ENCODE measurements at regions not wholly inside any gene's neighbourhood (a gene's known extent, or its start where the extent isn't known, plus 50 kb on each side); places are given as distances from the start of the nearest gene placed in this dataset.

DNA sequence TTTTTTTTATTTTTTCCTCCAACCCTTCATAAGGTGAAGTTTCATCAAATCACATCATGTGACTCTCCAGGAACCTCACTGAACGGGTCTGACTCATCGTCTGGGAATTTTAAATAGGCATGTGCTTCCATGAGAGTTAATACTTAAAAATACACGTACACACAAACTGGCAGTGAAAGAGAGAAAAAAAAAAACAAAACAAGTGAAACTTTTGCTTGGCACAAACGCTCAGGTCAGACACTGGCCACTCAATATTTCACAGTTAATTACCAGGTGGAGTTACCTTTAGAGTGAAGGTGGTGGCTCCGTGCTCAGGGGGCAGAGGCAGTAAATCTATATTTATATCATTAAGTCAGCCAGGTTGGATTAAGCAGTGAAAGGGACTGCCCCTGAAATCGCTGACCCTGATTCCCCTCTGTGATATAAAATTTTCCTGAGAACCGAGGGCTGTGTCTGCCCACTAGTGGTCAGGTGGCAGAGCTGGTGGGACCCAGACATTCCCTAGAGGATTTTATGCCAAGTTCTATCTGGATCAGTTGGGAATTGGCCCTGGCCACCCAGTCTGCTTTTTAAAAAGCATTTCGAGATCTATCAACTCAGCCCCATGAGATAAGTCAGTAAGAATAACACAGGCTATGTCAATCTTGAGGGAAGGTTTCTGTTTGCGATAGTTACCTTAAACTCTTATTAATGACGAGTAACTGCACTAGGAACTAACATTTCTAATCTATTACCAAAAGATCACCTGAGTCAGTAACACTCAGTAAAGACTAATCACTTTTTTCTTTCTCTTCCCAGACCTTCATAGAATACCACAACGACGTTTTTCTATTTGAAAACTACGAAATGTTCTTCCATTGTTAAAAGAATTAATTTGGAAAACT, 259.1 kb downstream of the HDGFL1 start (continued):
- TF ChIP-seq RFX5 (IDR thresholded peaks at IDR 0.05; ENCODE audit: low read depth, low read length) = no peak

DNA sequence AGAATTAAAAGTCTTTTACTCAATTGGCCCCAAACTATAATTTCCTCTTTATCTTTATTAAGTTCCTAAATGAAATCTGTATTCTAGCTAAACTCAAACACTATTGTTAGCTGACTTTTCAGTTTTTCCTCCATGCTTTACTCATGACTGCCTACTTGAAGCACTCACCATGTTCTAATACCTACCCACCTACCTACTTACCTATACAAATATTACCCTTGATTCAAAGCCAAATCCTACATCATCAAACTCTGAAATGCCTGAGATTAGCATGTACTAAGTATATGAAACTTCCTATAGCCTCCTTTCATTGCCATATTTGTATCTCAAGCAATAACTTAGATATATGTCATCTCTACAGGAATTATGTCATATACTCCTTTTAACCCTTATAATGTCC, 259.7 kb downstream of the HDGFL1 start:
- Histone ChIP-seq H3K4me3 (ENCODE audit: insufficient read depth, low read depth, low read length) (no peak overlapping the region), H2BK20ac (ENCODE audit: low read depth, low read length) (no peak overlapping the region), H3K9me1 (ENCODE audit: insufficient read depth, low read length) (no peaks in the 10 kb centered on the region), H2BK5ac (ENCODE audit: low read depth, low read length, poor library complexity, severe bottlenecking) (peak overlapping the region; percentile 26), H3K27me3 (ENCODE audit: control insufficient read depth, insufficient read depth, low read length) (no peaks in the 10 kb centered on the region), H3K4ac (ENCODE audit: low read depth, low read length) (peak overlapping the region; percentile 12; the same call in 1 of the 2 replicates), H4K20me1 (ENCODE audit: insufficient read depth, low read length) (no peaks in the 10 kb centered on the region), H4K91ac (ENCODE audit: insufficient read depth, low read depth, low read length) (no peak overlapping the region), H3K27ac (ENCODE audit: insufficient read depth, low read length) (no peak overlapping the region), H3K9ac (ENCODE audit: low read depth, low read length) (no peak overlapping the region), H4K5ac (ENCODE audit: low read depth, low read length) (no peak overlapping the region; the same call in 1 of the 2 replicates), H3K56ac (ENCODE audit: extremely low read depth, insufficient read depth, low read length) (no peak overlapping the region), H3K36me3 (ENCODE audit: control insufficient read depth, insufficient read depth, low read length) (no peaks in the 10 kb centered on the region), H3K79me1 (ENCODE audit: low read depth in 1 of 2, low read length in 2 of 2) (no peaks in the 10 kb centered on the region), H3K18ac (ENCODE audit: low read depth, low read length) (peak overlapping the region; percentile 34; the same call in 1 of the 2 replicates), H3K23ac (ENCODE audit: low read depth, low read length) (no peak overlapping the region), H3K4me1 (ENCODE audit: control insufficient read depth, insufficient read depth, low read length) (peaks cover 4% of the 10 kb centered on the region), H3K4me2 (ENCODE audit: low read depth, low read length) (no peak overlapping the region), H4K8ac (ENCODE audit: low read depth in 2 of 2, low read length in 2 of 2) (no peak overlapping the region), H2AK5ac (ENCODE audit: low read depth, low read length) (no peak overlapping the region), H2AFZ (replicated peaks; ENCODE audit: low read length, poor library complexity) (no peak overlapping the region), H3K14ac (replicated peaks; ENCODE audit: low read depth, low read length) (no peak overlapping the region), H3K9me3 (ENCODE audit: control insufficient read depth, insufficient read depth, low read length) (no peaks in the 10 kb centered on the region), H2BK15ac (ENCODE audit: low read depth, low read length) (no peak overlapping the region), H2BK120ac (ENCODE audit: low read depth, low read length) (no peak overlapping the region), H2AK9ac (replicated peaks; ENCODE audit: low read depth, low read length, poor library complexity) (no peak overlapping the region)
- no peak for DNase-seq
- intact Hi-C loops (cut with micrococcal nuclease) (loop anchor here (5.0 to 10.0 kb wide), 4 partner anchors 404 to 1237 kb away; partner anchors contain the start of gene SOX4), dilution Hi-C loops (cut with HindIII; ENCODE audit: low sequenced_read_pairs, unreplicated experiment) (no loop called here), in situ Hi-C loops (cut with MboI; ENCODE audit: low sequenced_read_pairs) (no loop called here)
- ATAC-seq (ENCODE audit: low read depth) = no peak
- ChIA-PET CTCF (no interaction called here), POLR2A (ENCODE audit: unreplicated experiment) (no interaction called here)
- BruUV-seq (replicated peaks) = no TSS peak
- TF ChIP-seq FOS (IDR thresholded peaks at IDR 0.05; ENCODE audit: low read depth, low read length) (no peak), RCOR1 (IDR thresholded peaks at IDR 0.05; ENCODE audit: insufficient replicate concordance, low read length) (no peak), MAZ (IDR thresholded peaks at IDR 0.05; ENCODE audit: borderline replicate concordance, low read depth, low read length) (no peak), MAFK (IDR thresholded peaks at IDR 0.05; ENCODE audit: low read depth, low read length) (no peak), BHLHE40 (IDR thresholded peaks at IDR 0.05; ENCODE audit: low read depth, low read length) (no peak), POLR2A (IDR thresholded peaks at IDR 0.05; ENCODE audit: low read depth, low read length) (no peak), RFX5 (IDR thresholded peaks at IDR 0.05; ENCODE audit: low read depth, low read length) (no peak), CHD1 (IDR thresholded peaks at IDR 0.05; ENCODE audit: low read depth, low read length) (no peak), NFE2L2 (IDR thresholded peaks at IDR 0.05; ENCODE audit: low read depth, low read length) (no peak), MXI1 (IDR thresholded peaks at IDR 0.05; ENCODE audit: borderline replicate concordance, low read depth, low read length) (no peak), SMC3 (IDR thresholded peaks at IDR 0.05; ENCODE audit: low read depth, low read length) (no peak), CEBPB (IDR thresholded peaks at IDR 0.05; ENCODE audit: low read depth, low read length) (no peak)
- TF ChIP-seq, protein P1, sequence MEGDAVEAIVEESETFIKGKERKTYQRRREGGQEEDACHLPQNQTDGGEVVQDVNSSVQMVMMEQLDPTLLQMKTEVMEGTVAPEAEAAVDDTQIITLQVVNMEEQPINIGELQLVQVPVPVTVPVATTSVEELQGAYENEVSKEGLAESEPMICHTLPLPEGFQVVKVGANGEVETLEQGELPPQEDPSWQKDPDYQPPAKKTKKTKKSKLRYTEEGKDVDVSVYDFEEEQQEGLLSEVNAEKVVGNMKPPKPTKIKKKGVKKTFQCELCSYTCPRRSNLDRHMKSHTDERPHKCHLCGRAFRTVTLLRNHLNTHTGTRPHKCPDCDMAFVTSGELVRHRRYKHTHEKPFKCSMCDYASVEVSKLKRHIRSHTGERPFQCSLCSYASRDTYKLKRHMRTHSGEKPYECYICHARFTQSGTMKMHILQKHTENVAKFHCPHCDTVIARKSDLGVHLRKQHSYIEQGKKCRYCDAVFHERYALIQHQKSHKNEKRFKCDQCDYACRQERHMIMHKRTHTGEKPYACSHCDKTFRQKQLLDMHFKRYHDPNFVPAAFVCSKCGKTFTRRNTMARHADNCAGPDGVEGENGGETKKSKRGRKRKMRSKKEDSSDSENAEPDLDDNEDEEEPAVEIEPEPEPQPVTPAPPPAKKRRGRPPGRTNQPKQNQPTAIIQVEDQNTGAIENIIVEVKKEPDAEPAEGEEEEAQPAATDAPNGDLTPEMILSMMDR (conservative IDR thresholded peaks at IDR 0.05; ENCODE audit: low read depth, low read length) = no peak
- TF ChIP-seq, protein P2, sequence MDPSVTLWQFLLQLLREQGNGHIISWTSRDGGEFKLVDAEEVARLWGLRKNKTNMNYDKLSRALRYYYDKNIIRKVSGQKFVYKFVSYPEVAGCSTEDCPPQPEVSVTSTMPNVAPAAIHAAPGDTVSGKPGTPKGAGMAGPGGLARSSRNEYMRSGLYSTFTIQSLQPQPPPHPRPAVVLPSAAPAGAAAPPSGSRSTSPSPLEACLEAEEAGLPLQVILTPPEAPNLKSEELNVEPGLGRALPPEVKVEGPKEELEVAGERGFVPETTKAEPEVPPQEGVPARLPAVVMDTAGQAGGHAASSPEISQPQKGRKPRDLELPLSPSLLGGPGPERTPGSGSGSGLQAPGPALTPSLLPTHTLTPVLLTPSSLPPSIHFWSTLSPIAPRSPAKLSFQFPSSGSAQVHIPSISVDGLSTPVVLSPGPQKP (IDR thresholded peaks at IDR 0.05; ENCODE audit: borderline replicate concordance, low read depth, low read length) = no peak
